Myocyte (in vitro differentiated cells): ENCODE measurements at regions not wholly inside any gene's neighbourhood (a gene's known extent, or its start where the extent isn't known, plus 50 kb on each side); places are given as distances from the start of the nearest gene placed in this dataset.

ENCODE experiments used
- DNase-seq: peaks from one replicate; pipeline ENCODE4 v3.0.0-alpha.2; 2012; ENCODE audit warnings: low read depth

DNA sequence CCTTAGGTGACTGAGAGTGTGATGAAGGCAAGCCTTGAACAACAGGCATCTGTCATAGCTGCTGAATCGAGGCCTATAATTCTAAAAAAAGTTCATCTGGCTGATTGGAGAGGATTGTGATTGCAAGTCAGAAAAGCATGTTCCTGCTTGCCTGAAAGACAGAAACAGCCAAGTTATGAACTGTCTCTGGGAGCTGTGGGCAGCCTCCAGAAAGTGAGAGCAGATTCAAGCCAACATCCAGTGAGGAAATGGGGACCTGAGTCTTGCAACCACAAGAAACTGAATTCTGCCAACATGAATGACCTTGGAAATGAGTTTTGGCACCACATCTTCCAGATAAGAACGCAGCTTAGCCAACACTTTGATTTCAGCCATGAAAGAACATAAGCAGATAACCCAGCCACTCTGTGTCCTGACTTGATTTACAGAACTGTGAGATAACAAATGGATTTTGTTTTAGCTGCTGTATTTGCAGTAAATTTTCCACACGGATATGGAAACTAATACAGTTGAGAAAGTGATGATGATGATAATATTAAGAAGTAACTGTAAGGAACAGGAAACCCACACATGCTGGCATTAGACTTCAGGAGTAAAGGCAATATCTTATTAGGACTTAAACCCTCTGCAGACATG lies 240.3 kb upstream of the NDST3 start:
- DNase-seq, result no peak

DNA sequence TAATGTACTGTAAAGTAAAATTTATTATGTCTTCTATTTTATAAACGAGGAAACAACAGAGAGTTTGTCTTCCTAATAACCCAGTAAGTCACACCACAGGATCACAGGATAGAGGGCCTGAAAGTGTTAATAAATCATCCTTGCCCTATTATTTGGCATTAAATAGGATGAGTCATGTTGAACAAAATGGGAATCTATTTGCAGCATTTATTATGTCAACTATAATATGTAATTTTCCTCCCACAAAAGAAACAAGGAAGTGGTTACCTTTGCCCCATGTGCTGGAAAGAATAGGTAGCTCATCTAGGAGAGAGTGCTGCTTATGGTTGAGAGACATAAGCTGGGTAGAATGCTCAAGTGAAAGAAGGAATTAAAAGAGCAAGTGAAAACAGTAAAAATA lies 237.6 kb upstream of the NDST3 start:
- DNase-seq, result no peak

DNA sequence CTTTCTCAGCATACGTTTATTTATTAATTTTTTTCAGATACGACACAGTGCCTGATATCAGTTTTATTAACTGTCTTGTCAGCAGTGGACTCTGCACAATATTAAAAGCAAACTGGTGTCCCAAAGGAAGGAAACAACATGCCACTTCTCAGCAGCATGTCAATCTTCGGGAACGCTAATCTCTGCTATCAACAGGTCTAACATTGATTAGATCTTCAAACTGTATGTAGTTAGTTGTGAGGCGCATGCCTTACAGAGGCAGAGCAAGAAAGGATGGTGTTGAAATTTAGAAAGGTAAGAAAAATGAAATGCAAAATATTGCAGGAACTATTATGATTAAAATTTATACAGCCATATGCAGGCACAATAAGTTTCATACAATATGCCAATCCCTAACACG lies 233.7 kb upstream of the NDST3 start:
- DNase-seq, result no peak

DNA sequence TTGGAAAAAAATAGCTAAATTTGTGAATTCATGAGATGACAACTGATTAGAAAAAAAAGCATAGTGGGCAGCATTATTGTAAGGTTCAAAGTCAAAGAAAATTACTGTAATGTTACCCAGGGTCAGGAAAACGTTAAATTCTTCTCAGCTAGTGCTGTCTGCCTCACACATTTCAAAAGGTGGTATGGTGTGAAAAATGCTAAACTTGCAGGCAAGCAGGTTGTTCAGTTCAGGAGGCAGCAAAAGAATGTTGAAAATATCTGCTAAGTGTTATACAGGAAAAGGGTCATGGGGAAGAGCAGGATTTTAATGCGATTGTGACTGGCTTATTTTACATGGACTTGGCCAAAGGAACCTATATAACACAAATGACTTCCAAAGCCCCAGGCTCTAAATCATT lies 232.5 kb upstream of the NDST3 start:
- no peak for DNase-seq

DNA sequence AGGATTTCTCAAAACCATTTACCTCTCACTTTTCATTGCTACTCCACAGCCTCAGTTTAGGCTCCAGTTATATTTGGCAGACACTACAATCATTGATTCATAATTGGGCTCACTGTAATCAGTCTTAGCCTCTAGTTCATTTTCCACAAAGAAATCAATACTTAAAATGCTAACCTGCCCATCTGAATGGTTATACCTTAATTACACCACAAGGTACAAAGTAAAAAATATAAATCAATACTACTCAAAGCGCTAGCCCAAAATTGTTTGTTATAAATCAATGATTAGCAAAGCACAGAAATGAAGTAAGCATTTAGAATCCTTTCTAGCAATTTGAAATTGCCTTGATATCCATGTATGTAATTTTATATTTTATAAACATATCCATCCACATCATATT lies 222.6 kb upstream of the NDST3 start:
- DNase-seq, result no peak

DNA sequence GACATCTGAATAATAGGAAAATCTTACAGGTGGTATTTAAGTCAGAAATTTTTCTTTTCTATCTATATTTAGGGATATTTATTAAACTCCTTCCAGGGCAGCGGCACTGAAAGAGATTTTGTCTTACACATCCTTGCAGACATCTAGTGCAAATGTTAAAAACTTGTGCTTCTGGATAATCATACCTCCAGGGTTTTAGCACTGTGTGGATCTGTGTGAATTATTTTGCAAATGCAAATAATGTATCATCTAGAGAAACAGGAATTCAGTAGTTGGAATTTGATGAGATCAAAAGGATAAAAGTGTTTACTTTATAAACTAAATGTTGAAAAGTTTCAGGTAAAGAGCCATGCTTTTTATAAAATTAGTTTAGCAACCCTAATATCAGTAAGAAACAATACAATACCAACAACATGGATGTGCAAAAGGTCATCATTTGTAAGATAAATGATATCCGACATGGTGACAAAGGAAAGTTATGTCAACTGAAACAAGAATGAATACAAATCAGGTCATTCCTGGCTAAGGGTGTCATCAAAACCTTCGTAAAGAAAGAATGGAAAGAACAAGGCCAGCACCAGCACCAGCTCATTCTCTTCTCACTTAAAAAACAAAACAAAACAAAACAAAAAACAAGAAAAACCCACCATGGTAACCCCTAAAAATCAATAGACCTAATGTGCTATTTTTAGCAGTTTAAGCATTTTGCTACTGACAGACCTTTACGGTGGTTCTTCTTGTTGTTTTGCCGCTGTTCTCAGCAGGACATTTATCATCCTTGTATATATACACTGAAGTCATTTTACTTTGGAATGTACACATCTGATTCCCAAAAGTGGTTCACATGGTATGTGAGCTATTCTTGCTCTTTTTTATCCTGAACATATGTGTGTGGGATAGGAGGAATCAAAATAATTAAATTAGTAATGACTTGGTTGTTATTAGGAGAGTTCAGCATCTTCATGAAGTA lies 219.7 kb upstream of the NDST3 start:
- DNase-seq, result no peak

DNA sequence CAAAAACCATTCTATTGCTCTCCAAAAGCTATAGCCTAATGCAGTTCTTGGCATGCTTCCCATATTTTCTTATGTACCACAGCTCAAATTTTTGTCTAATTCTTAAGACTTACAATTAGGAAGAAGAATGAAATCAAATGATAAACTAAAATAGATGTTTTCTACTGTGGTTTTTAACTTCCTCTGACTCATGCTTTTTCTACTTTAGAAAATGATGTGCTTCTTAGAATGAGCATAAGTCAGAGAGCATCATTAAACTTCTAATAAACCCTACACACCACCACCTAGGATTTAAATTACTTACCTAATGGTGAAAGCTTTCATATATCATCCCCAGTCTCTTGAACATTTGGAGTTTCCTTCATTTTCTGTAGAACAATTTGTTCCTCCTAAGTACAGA lies 217.0 kb upstream of the NDST3 start:
- no peak for DNase-seq

DNA sequence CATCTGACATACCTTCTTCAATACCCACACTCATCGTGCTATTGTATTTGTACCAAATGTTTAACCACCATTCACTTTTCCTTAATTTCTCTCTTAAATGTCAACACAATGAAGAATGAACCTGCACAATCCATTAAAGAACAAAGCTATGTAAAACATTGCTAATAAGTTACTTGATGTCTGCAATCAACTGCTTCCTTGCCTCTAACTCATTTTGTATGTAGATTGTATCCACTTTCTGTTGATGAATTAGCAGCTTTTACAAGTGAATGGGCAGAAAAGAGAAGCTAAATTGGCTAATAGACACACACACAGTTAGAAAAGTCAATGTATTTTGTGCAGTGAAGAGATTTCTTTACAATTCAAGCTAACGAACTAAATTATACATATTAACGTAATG lies 212.5 kb upstream of the NDST3 start:
- DNase-seq, result no peak

DNA sequence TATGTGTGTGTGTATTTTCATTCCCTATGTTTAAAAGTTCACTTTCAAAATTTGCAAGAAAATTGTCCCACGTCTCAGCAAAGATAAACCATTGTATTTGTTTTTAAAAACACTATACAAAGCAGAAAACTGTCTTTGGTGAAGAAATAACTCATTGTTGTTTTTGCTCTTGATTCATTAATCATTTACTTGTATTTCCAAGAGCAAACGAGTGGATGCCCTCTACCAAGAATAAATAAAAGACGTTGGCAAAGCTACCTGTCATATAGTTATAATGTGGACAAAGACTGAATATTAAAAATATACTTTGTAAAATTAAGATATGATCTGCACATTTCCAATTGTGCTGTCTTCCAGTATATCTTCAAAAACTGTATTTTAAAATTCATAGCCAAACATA lies 210.9 kb upstream of the NDST3 start:
- DNase-seq, result no peak

DNA sequence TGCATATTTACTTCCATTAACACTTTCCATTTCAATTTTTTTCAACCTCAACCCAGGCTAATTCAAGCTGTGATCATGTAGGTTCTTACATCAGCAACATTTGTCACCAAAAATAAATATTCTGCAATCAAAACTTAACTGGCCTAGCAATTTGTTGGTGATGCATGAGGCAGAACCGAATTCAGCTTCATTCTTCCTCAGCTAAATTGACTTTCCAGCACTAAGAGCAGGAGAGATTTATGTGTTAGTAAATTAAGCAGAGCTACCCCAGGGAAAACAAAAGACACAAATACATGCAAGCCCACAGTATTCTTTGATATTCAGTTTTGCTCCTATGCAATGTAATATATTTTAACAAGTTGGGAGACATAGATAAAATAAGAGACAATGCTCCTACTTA lies 208.7 kb upstream of the NDST3 start:
- DNase-seq, result no peak

DNA sequence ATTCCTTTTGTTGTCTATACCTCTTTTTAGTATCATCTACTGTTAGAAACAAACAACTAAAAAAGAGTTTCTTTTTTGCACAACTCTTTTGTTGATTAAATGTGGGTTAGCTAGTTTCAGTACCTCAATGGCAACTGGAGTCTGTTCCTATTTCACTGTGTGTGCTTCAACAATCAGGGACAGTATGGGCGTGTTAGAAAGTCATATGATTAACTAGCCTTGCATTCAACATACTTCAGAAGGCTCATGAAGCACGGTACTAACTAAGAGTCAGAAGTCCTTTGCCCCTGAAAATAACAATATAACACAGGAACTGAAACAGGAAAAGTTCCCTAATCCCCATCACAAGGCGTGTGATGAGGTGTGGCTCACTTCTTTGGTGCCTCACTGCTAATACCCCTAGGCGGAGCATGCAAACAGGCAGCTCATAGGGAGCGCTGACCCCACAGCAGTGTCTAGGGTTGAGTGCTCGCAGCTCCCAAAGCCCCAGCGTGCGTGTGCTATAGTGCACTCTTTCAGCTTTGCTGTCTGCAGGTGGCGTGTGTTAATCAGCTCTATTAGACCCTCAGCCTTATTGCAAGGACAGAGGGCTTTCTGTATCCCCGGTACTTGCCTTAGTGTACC lies 203.1 kb upstream of the NDST3 start:
- no peak for DNase-seq

DNA sequence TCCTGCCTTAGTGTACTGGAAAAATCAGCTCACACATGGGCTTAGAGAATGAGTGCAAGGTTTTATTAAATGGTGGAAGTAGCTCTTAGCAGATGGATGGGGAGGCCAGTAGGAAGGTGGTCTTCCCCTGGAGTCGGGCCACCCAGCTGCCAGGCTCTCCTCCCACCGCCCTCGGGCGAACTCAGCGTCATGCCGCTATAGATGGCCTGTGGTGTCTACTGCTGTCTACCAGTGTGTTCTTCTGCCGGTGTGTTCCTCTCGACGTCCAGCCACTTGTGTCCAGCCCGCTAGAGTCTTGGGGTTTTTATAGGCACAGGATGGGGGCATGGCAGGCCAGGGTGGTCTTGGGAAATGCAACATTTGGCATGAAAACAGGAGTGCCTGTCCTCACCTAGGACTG lies 198.7 kb upstream of the NDST3 start:
- DNase-seq, result no peak

DNA sequence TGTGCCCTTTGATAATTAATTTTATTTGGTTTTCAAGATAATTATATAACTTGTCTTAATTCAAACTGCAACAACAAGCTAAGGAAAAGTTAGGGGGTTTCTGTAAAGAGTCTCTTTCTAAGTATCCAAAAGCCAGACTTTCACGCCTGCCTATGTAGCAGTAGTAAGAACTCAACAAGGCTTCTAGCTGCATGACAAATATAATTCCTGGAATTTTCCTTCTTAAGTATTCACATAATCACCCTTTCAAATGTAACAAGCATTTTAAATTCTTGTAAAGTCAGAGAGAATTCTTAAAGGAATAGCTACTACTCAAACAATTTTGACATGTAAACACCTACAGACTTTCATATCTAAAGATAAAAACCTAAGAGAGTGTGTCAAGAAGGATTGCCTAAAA lies 189.7 kb upstream of the NDST3 start:
- no peak for DNase-seq

DNA sequence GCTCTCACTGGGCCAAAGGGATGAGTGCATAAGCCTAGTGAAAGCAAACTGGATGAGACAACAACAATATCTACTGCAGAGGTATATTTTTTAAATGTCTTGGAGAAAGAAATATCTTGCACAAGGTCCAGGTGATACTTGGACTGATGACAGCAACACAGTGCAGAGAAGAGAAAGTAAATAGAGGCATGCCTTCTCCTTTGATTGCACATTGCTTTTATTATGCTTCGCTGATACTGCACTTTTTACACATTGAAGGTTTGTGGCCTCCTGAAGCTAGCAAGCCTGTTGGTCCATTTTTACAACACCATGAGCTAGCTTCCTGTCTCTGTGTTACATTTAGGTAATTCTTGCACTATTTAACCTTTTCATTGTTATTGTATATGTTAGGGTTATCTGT lies 189.0 kb upstream of the NDST3 start:
- DNase-seq, result no peak

DNA sequence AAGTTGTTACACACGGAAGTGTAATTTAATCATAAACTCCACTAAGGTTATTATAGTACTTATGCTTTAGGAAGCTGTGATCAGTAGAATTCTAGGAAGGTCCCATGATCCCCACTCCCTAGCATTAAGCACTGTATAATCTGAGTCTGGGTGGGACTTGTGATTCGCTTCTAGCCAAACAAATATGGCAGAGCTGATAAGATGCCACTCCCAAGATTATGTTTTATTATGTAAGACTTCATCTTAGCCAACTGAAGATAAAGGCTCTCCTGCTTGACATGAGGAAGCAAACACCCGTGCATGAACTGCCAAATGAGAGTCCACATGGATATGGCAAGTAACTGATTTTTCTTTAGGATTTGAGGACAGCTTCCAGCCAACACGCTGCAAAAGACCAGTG lies 186.4 kb upstream of the NDST3 start:
- no peak for DNase-seq

DNA sequence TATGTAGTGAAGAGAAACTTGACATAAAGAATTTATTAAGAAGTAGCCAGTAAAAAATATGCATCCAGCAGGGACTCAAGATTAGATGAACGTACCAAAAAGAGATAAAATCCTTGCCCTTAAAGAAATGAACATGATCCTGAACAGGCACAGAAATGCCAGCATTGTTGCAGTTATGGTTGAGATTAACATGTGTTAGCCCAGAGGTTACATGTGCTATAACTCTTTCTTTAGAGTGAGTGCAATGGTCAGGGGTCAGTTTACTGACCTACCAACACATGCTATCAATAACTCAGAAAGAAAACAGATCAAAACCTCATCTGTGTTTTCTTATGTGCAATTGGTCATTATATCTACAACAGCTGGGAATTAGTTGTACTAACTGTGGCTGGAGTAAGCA lies 166.1 kb upstream of the NDST3 start:
- no peak for DNase-seq

DNA sequence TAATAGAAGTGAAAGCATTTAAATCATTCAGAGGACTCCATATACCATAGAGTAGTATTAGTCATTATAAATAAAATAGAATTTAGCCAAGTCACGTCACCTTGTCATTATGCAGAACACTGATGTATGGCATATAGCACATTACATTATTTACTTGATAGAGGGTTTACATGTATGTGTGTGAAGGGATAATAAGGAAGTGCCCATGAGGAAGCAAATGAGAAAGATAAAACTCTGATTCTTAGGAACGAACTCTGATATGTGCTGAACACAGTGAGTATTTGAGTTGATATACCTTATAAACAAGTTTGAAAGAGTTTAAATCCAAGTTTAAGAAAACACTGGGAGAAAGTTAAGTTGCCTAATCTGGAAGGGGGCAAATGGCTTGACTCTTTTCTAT lies 160.5 kb upstream of the NDST3 start:
- no peak for DNase-seq

DNA sequence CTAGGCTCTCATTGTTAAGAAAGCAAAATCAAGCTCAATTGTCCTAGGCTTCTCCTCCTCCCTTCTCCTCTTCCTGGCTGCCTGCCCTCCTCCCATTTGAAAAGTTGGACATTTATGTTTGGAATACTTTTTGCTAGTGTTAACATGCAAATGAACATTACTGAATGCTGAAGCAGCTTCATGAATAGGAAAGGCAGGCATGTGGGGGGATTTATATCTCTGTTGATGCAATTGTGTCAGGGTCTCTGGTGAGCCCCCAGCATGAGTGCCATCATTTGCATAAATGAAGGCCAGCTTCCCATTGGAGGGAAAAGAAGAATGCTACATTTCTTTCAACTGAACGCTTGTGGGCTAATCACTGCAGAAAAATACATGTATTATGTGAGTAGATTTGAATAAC lies 160.1 kb upstream of the NDST3 start:
- DNase-seq, result no peak

DNA sequence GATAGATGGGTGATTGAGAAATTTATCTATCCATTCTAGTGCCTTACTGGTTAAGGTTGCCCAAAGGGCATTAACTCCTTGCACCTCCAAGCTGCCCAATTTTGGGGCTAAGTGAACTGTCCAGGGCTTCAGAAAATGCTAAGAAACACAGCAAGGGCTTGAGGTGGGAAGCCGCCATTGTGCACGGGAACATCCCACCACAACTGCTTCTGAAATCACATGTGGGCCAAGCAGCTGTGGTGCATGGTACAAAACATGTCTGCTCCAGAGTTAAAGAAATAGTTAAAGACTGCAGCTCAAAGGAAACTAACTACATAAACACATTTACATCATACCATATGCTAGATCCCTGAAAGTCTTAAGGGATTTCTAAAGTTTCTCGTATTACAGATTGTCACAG lies 144.3 kb upstream of the NDST3 start:
- DNase-seq, result no peak

DNA sequence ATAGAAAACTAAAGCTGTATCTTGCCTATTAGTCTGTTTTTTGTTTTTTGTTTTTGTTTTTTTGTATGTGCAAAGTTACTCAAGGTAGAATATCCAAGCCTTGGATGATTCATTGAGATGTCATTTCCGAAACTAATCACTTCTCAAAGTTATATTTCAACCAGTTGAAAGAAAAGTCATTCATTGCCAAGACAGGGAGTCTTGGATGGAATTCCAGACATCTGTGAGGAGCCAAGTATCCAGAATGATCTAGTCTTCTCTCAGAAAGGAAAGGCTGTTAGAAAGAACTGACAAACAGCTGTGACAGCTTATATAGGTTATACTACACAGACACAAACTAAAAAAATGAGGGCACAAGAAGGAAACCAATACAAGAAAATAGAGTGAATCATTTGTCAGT lies 141.1 kb upstream of the NDST3 start:
- no peak for DNase-seq

DNA sequence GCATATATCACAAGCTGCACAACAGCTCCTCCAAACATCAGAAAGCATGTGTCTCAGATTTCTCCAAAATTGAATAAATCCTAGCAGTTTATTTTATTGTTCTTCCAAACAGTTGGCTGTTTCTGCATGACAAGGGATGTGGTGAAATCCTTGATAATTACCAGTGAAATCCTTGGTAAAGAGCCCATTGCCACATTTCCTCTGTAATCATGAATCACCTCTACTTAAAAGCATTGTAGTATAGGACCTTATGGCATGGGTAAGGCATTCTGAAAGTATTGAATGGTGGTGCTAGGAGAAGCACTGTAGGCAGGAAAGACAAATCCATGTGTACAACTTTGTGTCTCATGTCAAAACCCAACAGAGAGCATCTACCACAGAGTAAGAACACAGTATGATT lies 135.8 kb upstream of the NDST3 start:
- no peak for DNase-seq

DNA sequence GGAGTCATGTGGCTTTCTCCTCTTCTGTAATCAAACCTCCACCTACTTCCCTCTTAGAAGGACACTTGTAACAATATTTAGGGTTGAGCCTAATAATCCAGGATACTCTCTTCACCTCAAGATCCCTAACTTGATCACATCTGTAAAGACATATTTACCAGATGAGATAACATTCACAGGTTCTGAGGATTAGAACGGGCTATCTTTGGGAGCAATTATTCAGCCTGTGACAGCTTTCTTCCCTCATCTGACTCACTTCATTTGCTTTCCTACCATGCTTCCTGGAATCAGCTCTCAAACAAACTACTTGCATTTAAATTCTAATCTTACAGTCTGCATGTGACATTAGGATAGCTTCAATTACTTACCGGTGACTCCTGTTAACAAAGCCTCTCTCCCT lies 133.5 kb upstream of the NDST3 start:
- DNase-seq, result no peak

DNA sequence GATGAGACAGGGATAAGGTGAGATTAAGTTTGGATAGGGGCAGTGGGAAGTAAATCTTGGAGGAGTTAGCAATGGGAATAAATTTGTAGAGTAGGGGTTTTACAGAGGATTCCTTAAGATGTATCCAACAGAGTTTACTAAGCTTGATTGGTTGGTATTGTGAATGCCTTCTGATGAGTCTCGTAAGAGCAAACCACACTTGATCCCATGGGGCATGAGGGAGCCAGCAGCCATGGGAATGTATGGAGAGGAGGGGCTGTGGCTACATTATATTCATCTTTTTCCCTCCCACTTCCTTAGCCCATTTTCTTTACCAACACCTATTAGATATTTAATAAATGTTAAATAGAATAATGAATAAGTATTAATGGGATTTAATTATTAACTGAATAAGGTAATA lies 126.6 kb upstream of the NDST3 start:
- DNase-seq, result no peak
